H1 (cell line): ENCODE measurements at regions not wholly inside any gene's neighbourhood (a gene's known extent, or its start where the extent isn't known, plus 50 kb on each side); places are given as distances from the start of the nearest gene placed in this dataset.

Experiments
- CTCF ChIA-PET: fragments of 300-600 bp; sonication (Branson Sonifier 250); formaldehyde crosslinking; loops from one replicate; lab custom pipeline; 2021; ENCODE audit not compliant: partially characterized antibody; lab: Charles Lee
- POLR2A ChIA-PET: fragments of 300-600 bp; sonication (Branson Sonifier 250); formaldehyde crosslinking; loops from one replicate; lab custom pipeline; 2021; ENCODE audit warnings: inconsistent platforms; ENCODE audit not compliant: partially characterized antibody; lab: Charles Lee
- DNase-seq, 2 experiments: peaks; one replicate each; pipeline versions ENCODE4 v3.0.0 to v3.0.0-alpha.2; 2010 to 2022; ENCODE audit warnings: low spot score in 2 of 2, low read depth in 1 of 2, mixed read lengths in 1 of 2
- FAIRE-seq: peaks from 2 replicates; lab custom pipeline; 2011; peaks lifted over from hg19 to GRCh38; lab: Jason Lieb, UNC
- H2AFZ ChIP-seq: 2 replicates; pipeline ENCODE4 v1.8.1; 2012; ENCODE audit warnings: low read length, inconsistent platforms
- H2AK5ac ChIP-seq: 2 replicates; pipeline ENCODE4 v1.6.1; 2013; ENCODE audit warnings: low read depth, low read length
- H2BK120ac ChIP-seq: replicated peaks from 2 replicates; pipeline ENCODE3; 2013; ENCODE audit warnings: low read depth, low read length, inconsistent platforms
- H2BK12ac ChIP-seq: 2 replicates; pipeline ENCODE4 v1.6.1; 2013; ENCODE audit warnings: low read depth, low read length
- H2BK15ac ChIP-seq: 2 replicates; pipeline ENCODE4 v1.6.1; 2013; ENCODE audit warnings: low read length
- H2BK20ac ChIP-seq: 2 replicates; pipeline ENCODE4 v1.6.1; 2013; ENCODE audit warnings: low read length
- H2BK5ac ChIP-seq: 2 replicates; pipeline ENCODE4 v1.6.1; 2013; ENCODE audit warnings: low read depth, low read length
- H3K14ac ChIP-seq: 2 replicates; pipeline ENCODE4 v1.6.1; 2013; ENCODE audit warnings: inconsistent platforms; ENCODE audit not compliant: insufficient read length
- H3K18ac ChIP-seq: 2 replicates; pipeline ENCODE4 v1.6.1; 2013; ENCODE audit warnings: low read length; ENCODE audit errors: extremely low read depth
- H3K23ac ChIP-seq: 2 replicates; pipeline ENCODE4 v1.6.1; 2013; ENCODE audit warnings: inconsistent platforms; ENCODE audit not compliant: insufficient read length
- H3K23me2 ChIP-seq: 2 replicates; pipeline ENCODE4 v1.6.1; 2013; ENCODE audit warnings: low read depth, low read length
- H3K27ac ChIP-seq: 2 replicates; pipeline ENCODE4 v1.6.1; 2011; ENCODE audit warnings: low read depth, low read length, inconsistent platforms
- H3K27me3 ChIP-seq, 4 experiments: replicated peaks in 1 of 4; 1 replicate in 1 of 4; 2 replicates in 3 of 4; pipeline versions ENCODE4 v1.6.1 to v1.8.1; 2011 to 2013; ENCODE audit warnings: low read length in 3 of 4, mild to moderate bottlenecking in 3 of 4, inconsistent platforms in 2 of 4, mixed read lengths in 2 of 4, moderate library complexity in 1 of 4; ENCODE audit not compliant: control insufficient read depth in 3 of 4, insufficient read depth in 3 of 4; ENCODE audit errors: extremely low read depth in 1 of 4
- H3K36me3 ChIP-seq, 4 experiments: 2 replicates each; pipeline versions ENCODE4 v1.6.1 to v1.8.1; 2011 to 2013; ENCODE audit warnings: mild to moderate bottlenecking in 4 of 4, low read length in 3 of 4, moderate library complexity in 2 of 4, control low read depth in 1 of 4, inconsistent platforms in 1 of 4; ENCODE audit not compliant: insufficient read depth in 4 of 4, control insufficient read depth in 2 of 4
- H3K4ac ChIP-seq: replicated peaks from 2 replicates; pipeline ENCODE3; 2013; ENCODE audit warnings: low read length, low read depth, mixed read lengths, inconsistent platforms; ENCODE audit not compliant: insufficient read length
- H3K4me1 ChIP-seq, 4 experiments: replicated peaks in 1 of 4; 1 replicate in 1 of 4; 2 replicates in 3 of 4; pipeline versions ENCODE4 v1.6.1 to v1.8.1; 2011 to 2013; ENCODE audit warnings: low read length in 3 of 4, inconsistent platforms in 2 of 4, mixed read lengths in 1 of 4; ENCODE audit not compliant: insufficient read depth in 4 of 4, control insufficient read depth in 3 of 4
- H3K4me2 ChIP-seq, 2 experiments: 2 replicates each; pipeline versions ENCODE4 v1.6.1 to v1.8.1; 2011 to 2013; ENCODE audit warnings: low read depth in 2 of 2, low read length in 2 of 2, control low read depth in 1 of 2, inconsistent platforms in 1 of 2, mild to moderate bottlenecking in 1 of 2; ENCODE audit not compliant: insufficient read depth in 1 of 2
- H3K4me3 ChIP-seq, 4 experiments: fragments of 200-600, 300-600 bp in 1 of 4; sonication (generic), shearing (Covaris generic), sonication (Bioruptor Twin) in 1 of 4; 2 replicates each; pipeline versions ENCODE4 v1.5.1 to v1.8.1; 2011 to 2016; ENCODE audit warnings: low read length in 4 of 4, low read depth in 3 of 4, control low read depth in 2 of 4, inconsistent platforms in 2 of 4, mild to moderate bottlenecking in 2 of 4, mixed read lengths in 1 of 4, moderate library complexity in 1 of 4; ENCODE audit not compliant: insufficient read depth in 2 of 4; ENCODE audit errors: extremely low read depth in 1 of 4
- H3K56ac ChIP-seq: replicated peaks from 2 replicates; pipeline ENCODE3; 2013; ENCODE audit warnings: low read depth, mild to moderate bottlenecking, mixed read lengths, low read length, inconsistent platforms; ENCODE audit not compliant: insufficient read length
- H3K79me1 ChIP-seq: 2 replicates; pipeline ENCODE4 v1.6.1; 2013; ENCODE audit warnings: low read depth, low read length, control low read depth
- H3K79me2 ChIP-seq, 2 experiments: 2 replicates each; pipeline versions ENCODE4 v1.6.1 to v1.8.1; 2012 to 2013; ENCODE audit warnings: low read length in 2 of 2, mild to moderate bottlenecking in 2 of 2, inconsistent platforms in 1 of 2; ENCODE audit not compliant: insufficient read depth in 2 of 2, control insufficient read depth in 1 of 2
- H3K9ac ChIP-seq, 4 experiments: replicated peaks in 1 of 4; 1 replicate in 1 of 4; 2 replicates in 3 of 4; pipeline versions ENCODE4 v1.6.1 to v1.8.1; 2011 to 2013; ENCODE audit warnings: low read depth in 3 of 4, low read length in 3 of 4, control low read depth in 2 of 4, mild to moderate bottlenecking in 2 of 4, moderate library complexity in 2 of 4, inconsistent platforms in 1 of 4; ENCODE audit errors: extremely low read depth in 1 of 4
- H3K9me3 ChIP-seq, 2 experiments: 2 replicates each; pipeline versions ENCODE4 v1.6.1 to v1.8.1; 2012 to 2013; ENCODE audit warnings: mild to moderate bottlenecking in 2 of 2, moderate library complexity in 2 of 2, control low read depth in 1 of 2, inconsistent platforms in 1 of 2, low read depth in 1 of 2, low read length in 1 of 2, mixed read lengths in 1 of 2; ENCODE audit not compliant: insufficient read depth in 2 of 2
- H4K20me1 ChIP-seq, 2 experiments: replicated peaks in 1 of 2; 2 replicates each; pipeline versions ENCODE3 to v1.8.1; 2011 to 2013; ENCODE audit warnings: inconsistent platforms in 2 of 2, low read length in 2 of 2, mild to moderate bottlenecking in 1 of 2; ENCODE audit not compliant: insufficient read depth in 2 of 2, control insufficient read depth in 1 of 2
- H4K5ac ChIP-seq: 2 replicates; pipeline ENCODE4 v1.6.1; 2013; ENCODE audit warnings: low read length, low read depth, mixed read lengths, inconsistent platforms; ENCODE audit not compliant: insufficient read length
- H4K8ac ChIP-seq: 2 replicates; pipeline ENCODE4 v1.8.0; 2013; ENCODE audit warnings: mild to moderate bottlenecking, moderate library complexity, low read length, inconsistent platforms; ENCODE audit not compliant: insufficient read depth; ENCODE audit errors: extremely low read depth
- H4K91ac ChIP-seq: replicated peaks from 2 replicates; pipeline ENCODE3; 2013; ENCODE audit warnings: low read length, mixed read lengths, inconsistent platforms; ENCODE audit not compliant: insufficient read length
- BRCA1 ChIP-seq: IDR thresholded peaks from 2 replicates; pipeline ENCODE4 v1.6.1; 2012; ENCODE audit warnings: low read depth, low read length, improper control_type of control experiment
- CBX8 ChIP-seq: fragments of 300-800, 300-1000 bp; sonication (generic); IDR thresholded peaks from 2 replicates; pipeline ENCODE4 v1.7.1; 2016; ENCODE audit warnings: low read depth, low read length, borderline replicate concordance
- EZH2 ChIP-seq: fragments of 200-600 bp; sonication (generic); IDR thresholded peaks from 2 replicates; pipeline ENCODE4 v1.7.1; 2012; ENCODE audit warnings: low read depth, mild to moderate bottlenecking, moderate library complexity, low read length, inconsistent platforms; ENCODE audit not compliant: severe bottlenecking
- JUND ChIP-seq: IDR thresholded peaks from 2 replicates; pipeline ENCODE4 v1.6.1; 2011; ENCODE audit warnings: mild to moderate bottlenecking, improper control_type of control experiment, low read length
- KDM5A ChIP-seq: fragments of 200-600 bp; IDR thresholded peaks from 2 replicates; pipeline ENCODE4 v1.7.1; 2012; ENCODE audit warnings: mild to moderate bottlenecking, low read length, inconsistent platforms, mixed read lengths
- NRF1 ChIP-seq: IDR thresholded peaks from 2 replicates; pipeline ENCODE4 v1.6.1; 2011; ENCODE audit warnings: mild to moderate bottlenecking, low read depth, low read length, improper control_type of control experiment
- TAF1 ChIP-seq: IDR thresholded peaks from 2 replicates; pipeline ENCODE4 v1.6.1; 2011; ENCODE audit warnings: mild to moderate bottlenecking, low read depth, low read length
- TEAD4 ChIP-seq: IDR thresholded peaks from 2 replicates; pipeline ENCODE4 v1.6.1; 2012; ENCODE audit warnings: low read depth, low read length, inconsistent platforms, mixed read lengths
- WGBS, 2 experiments: shearing (Covaris generic) in 1 of 2; methylation state at CpG; one replicate each; pipeline versions ENCODE4 v1.1.6 to v1.1.7; 2013 to 2015; ENCODE audit warnings: low lambda C conversion rate in 2 of 2, mixed read lengths in 2 of 2, inconsistent platforms in 1 of 2, low coverage in 1 of 2, missing lambda C conversion rate in 1 of 2; ENCODE audit not compliant: insufficient replicate concordance in 2 of 2, insufficient coverage in 1 of 2, insufficient read length in 1 of 2; ENCODE audit errors: extremely low coverage in 1 of 2, missing lambda C conversion rate in 1 of 2; 5-methylcytosine and 5-hydroxymethylcytosine counted together
- TF ChIP-seq, protein P1 (sequence below): IDR thresholded peaks from 2 replicates; pipeline ENCODE4 v1.6.1; 2011; ENCODE audit warnings: low read depth, mild to moderate bottlenecking, low read length; ENCODE audit not compliant: insufficient read depth

DNA sequence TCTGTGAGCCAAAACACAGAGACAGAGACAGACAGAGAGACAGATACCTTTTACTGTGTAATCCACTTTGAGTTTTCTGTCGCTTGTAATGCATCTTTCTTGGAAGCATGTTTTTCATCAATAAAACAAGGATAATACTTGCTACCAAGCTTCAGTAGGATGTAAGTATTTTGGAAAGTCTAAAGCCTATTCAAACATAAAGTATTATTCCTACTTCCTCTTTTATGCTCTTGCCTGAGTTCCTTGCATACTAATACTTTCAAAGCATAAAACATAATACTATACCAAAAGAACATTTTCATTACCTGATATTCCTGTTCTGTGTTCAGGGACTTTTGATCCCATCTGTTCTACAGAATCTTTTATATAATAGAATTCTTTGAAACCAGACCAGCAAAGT lies 64.5 kb upstream of the SLC30A5 start:
- Histone ChIP-seq H3K36me3 (no peaks in the 10 kb centered on the region), H3K4ac (no peak overlapping the region), H2BK5ac (no peak overlapping the region), H3K79me2 (no peaks in the 10 kb centered on the region), H2BK120ac (no peak overlapping the region), H2AFZ (no peak overlapping the region), H4K5ac (no peak overlapping the region), H3K23me2 (no peaks in the 10 kb centered on the region), H2BK15ac (no peak overlapping the region), H3K4me1 (no peaks in the 10 kb centered on the region), H3K56ac (no peak overlapping the region), H3K4me2 (no peak overlapping the region), H3K23ac (no peak overlapping the region), H3K27me3 (no peaks in the 10 kb centered on the region), H3K79me1 (no peaks in the 10 kb centered on the region), H3K27ac (no peak overlapping the region), H2BK12ac (no peak overlapping the region), H3K9ac (no peak overlapping the region), H4K8ac (no peak overlapping the region), H3K4me3 (no peak overlapping the region), H3K14ac (no peak overlapping the region), H4K20me1 (no peaks in the 10 kb centered on the region), H2AK5ac (no peak overlapping the region), H2BK20ac (no peak overlapping the region), H3K18ac (no peak overlapping the region), H3K9me3 (no peaks in the 10 kb centered on the region), H4K91ac (no peak overlapping the region)
- POLR2A ChIA-PET, result no interaction called here
- WGBS, 2 experiments, result 90% methylated on average over 1 of the region's 1 CpG; no CpG with 5 or more reads in 1 of the 2 experiments
- CTCF ChIA-PET, result interaction anchor here (0.6 to 2.0 kb wide), 9 partner anchors 9 to 142 kb away, joined by 3 to 8 read pairs (median 4); no protein-coding TSS in a partner anchor
- FAIRE-seq, result no peak
- no peak for DNase-seq
- TF ChIP-seq, protein P1, sequence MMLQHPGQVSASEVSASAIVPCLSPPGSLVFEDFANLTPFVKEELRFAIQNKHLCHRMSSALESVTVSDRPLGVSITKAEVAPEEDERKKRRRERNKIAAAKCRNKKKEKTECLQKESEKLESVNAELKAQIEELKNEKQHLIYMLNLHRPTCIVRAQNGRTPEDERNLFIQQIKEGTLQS, result no peak
- no peak for TF ChIP-seq EZH2
- no peak for TF ChIP-seq TAF1
- no peak for TF ChIP-seq BRCA1
- TF ChIP-seq NRF1, result no peak
- TF ChIP-seq CBX8, result no peak
- TF ChIP-seq TEAD4, result no peak
- TF ChIP-seq KDM5A, result no peak
- no peak for TF ChIP-seq JUND
